T-cell (primary cell): ENCODE measurements at regions not wholly inside any gene's neighbourhood (a gene's known extent, or its start where the extent isn't known, plus 50 kb on each side); places are given as distances from the start of the nearest gene placed in this dataset.

Experiments used
- ATAC-seq, 4 experiments: fragments of 200-7000 bp in 3 of 4; fragments of 150-1000 bp in 1 of 4; cut with Tn5 transposase; replicated peaks in 1 of 4; 1 replicate in 3 of 4; 2 replicates in 1 of 4; pipeline ENCODE4 v1.10.0; 2021; ENCODE audit warnings: moderate library complexity in 3 of 4, mild to moderate bottlenecking in 2 of 4, moderate number of reproducible peaks in 1 of 4
- CTCF ChIA-PET, 2 donors: fragments of 300-600 bp; sonication (Branson Sonifier 250); formaldehyde crosslinking; loops; one replicate each; lab custom pipeline; 2022; ENCODE audit warnings: antibody characterized with exemption in 2 of 2; lab: Charles Lee
- POLR2A ChIA-PET, 2 donors: fragments of 300-600 bp; sonication (Branson Sonifier 250); formaldehyde crosslinking; loops; one replicate each; lab custom pipeline; 2022; ENCODE audit warnings: antibody characterized with exemption in 2 of 2; lab: Charles Lee
- DNase-seq, 35 experiments: peaks; one replicate each; pipeline versions ENCODE4 v3.0.0 to v3.0.0-alpha.2; 2013 to 2023
- H3K27ac ChIP-seq: one replicate; pipeline ENCODE4 v1.5.1; 2013; ENCODE audit warnings: low read length
- H3K27me3 ChIP-seq, 2 experiments: replicated peaks in 1 of 2; 1 replicate in 1 of 2; 2 replicates in 1 of 2; pipeline versions ENCODE4 v1.6.1 to v1.7.0; 2013; ENCODE audit warnings: low read length in 1 of 2, mixed read lengths in 1 of 2; ENCODE audit not compliant: control insufficient read depth in 2 of 2, insufficient read depth in 2 of 2; ENCODE audit errors: extremely low read depth in 1 of 2
- H3K36me3 ChIP-seq, 2 donors: 1 replicate in 1 of 2; 2 replicates in 1 of 2; pipeline versions ENCODE4 v1.6.1 to v1.7.0; 2013; ENCODE audit warnings: low read length in 1 of 2; ENCODE audit not compliant: control insufficient read depth in 2 of 2, insufficient read depth in 1 of 2; ENCODE audit errors: extremely low read depth in 1 of 2
- H3K4me1 ChIP-seq, 2 experiments: 1 replicate in 1 of 2; 2 replicates in 1 of 2; pipeline versions ENCODE4 v1.6.1 to v1.7.0; 2013; ENCODE audit warnings: low read length in 2 of 2, mixed read lengths in 1 of 2; ENCODE audit not compliant: insufficient read depth in 2 of 2, control insufficient read depth in 1 of 2; ENCODE audit errors: extremely low read depth in 1 of 2
- H3K4me3 ChIP-seq, 2 donors: 1 replicate in 1 of 2; 2 replicates in 1 of 2; pipeline versions ENCODE4 v1.5.1 to v1.7.0; 2013; ENCODE audit warnings: mild to moderate bottlenecking in 2 of 2, low read length in 1 of 2, moderate library complexity in 1 of 2; ENCODE audit not compliant: control insufficient read depth in 1 of 2; ENCODE audit errors: extremely low read depth in 1 of 2
- H3K9me3 ChIP-seq: 2 replicates; pipeline ENCODE4 v1.7.0; 2013
- H3K27ac Mint-ChIP-seq, 2 donors: one replicate each; pipeline ENCODE4 v1.8.0; 2020 to 2021; ENCODE audit warnings: mild to moderate bottlenecking in 2 of 2, mixed read lengths in 2 of 2
- H3K27me3 Mint-ChIP-seq, 2 donors: one replicate each; pipeline ENCODE4 v1.8.0; 2021 to 2022; ENCODE audit warnings: mixed read lengths in 2 of 2
- H3K36me3 Mint-ChIP-seq: one replicate; pipeline ENCODE4 v1.8.0; 2021; ENCODE audit warnings: mixed read lengths
- H3K4me1 Mint-ChIP-seq, 3 donors: one replicate each; pipeline ENCODE4 v1.8.0; 2020 to 2022; ENCODE audit warnings: mixed read lengths in 3 of 3, mild to moderate bottlenecking in 1 of 3
- H3K4me3 Mint-ChIP-seq, 3 donors: one replicate each; pipeline ENCODE4 v1.8.0; 2020 to 2022; ENCODE audit warnings: mild to moderate bottlenecking in 3 of 3, mixed read lengths in 3 of 3, moderate library complexity in 3 of 3
- H3K9me3 Mint-ChIP-seq, 3 donors: one replicate each; pipeline ENCODE4 v1.8.0; 2020 to 2022; ENCODE audit warnings: mixed read lengths in 3 of 3
- WGBS: methylation state at CpG from one replicate; pipeline ENCODE4 v1.1.5; 2013; ENCODE audit warnings: missing lambda C conversion rate; ENCODE audit not compliant: insufficient coverage; 5-methylcytosine and 5-hydroxymethylcytosine counted together

GRCh38 chr13:79229761-79230160 is 176.3 kb downstream of the RBM26 start:
- H3K4me1 ChIP-seq: no peaks in the 10 kb centered on the region
- Mint-ChIP-seq H3K4me3 (no peak overlapping the region), H3K9me3 (no peaks in the 10 kb centered on the region), H3K27ac (no peak overlapping the region), H3K36me3 (no peaks in the 10 kb centered on the region), H3K4me1 (no peaks in the 10 kb centered on the region), H3K27me3 (peaks cover 3% of the 10 kb centered on the region in 2 donors)
- DNase-seq (no peak), ATAC-seq (no peak)
- H3K4me3 ChIP-seq: no peak overlapping the region
- ChIA-PET CTCF (no interaction called here), POLR2A (no interaction called here)
- no peaks in the 10 kb centered on the region for H3K27me3 ChIP-seq
- H3K36me3 ChIP-seq: no peaks in the 10 kb centered on the region
- no peaks in the 10 kb centered on the region for H3K9me3 ChIP-seq
- H3K27ac ChIP-seq: no peak overlapping the region
- no CpG with 5 or more reads among the region's 4 CpGs for whole genome bisulfite sequencing

GRCh38 chr13:79228972-79229371 is 177.1 kb downstream of the RBM26 start:
- H3K4me1 Mint-ChIP-seq: no peaks in the 10 kb centered on the region
- no peak overlapping the region for H3K4me3 Mint-ChIP-seq
- DNase-seq (no peak), ATAC-seq (no peak)
- ChIA-PET POLR2A (no interaction called here), CTCF (interaction anchor here in 1 of 2 donors (0.6 kb wide), 1 partner anchor 180 kb away, joined by 3 read pairs; no protein-coding TSS in a partner anchor)
- H3K36me3 Mint-ChIP-seq: no peaks in the 10 kb centered on the region
- H3K27ac ChIP-seq: no peak overlapping the region
- no peaks in the 10 kb centered on the region for H3K9me3 Mint-ChIP-seq
- no peaks in the 10 kb centered on the region for H3K27me3 ChIP-seq
- H3K27ac Mint-ChIP-seq: no peak overlapping the region
- H3K36me3 ChIP-seq: no peaks in the 10 kb centered on the region
- 82% methylated on average over 2 of the region's 5 CpGs for WGBS
- H3K4me3 ChIP-seq: no peak overlapping the region
- H3K4me1 ChIP-seq: no peaks in the 10 kb centered on the region
- H3K9me3 ChIP-seq: no peaks in the 10 kb centered on the region
- peaks cover 3 to 11% of the 10 kb centered on the region in 2 donors for H3K27me3 Mint-ChIP-seq

- H3K4me1 Mint-ChIP-seq: no peaks in the 10 kb centered on the region
- no peaks in the 10 kb centered on the region for H3K9me3 Mint-ChIP-seq
- Histone ChIP-seq H3K4me3 (no peak overlapping the region), H3K27ac (no peak overlapping the region), H3K27me3 (peaks cover 0 to 3% of the 10 kb centered on the region in 2 experiments), H3K36me3 (no peaks in the 10 kb centered on the region), H3K9me3 (no peaks in the 10 kb centered on the region), H3K4me1 (no peaks in the 10 kb centered on the region)
- POLR2A ChIA-PET: no interaction called here
- no peaks in the 10 kb centered on the region for H3K36me3 Mint-ChIP-seq
- WGBS: no CpG with 5 or more reads among the region's 2 CpGs
- ATAC-seq (no peak), DNase-seq (no peak)
- peaks cover 15 to 21% of the 10 kb centered on the region in 2 donors for H3K27me3 Mint-ChIP-seq
- H3K27ac Mint-ChIP-seq: no peak overlapping the region
- CTCF ChIA-PET: interaction anchor here in 1 of 2 donors (1.0 kb wide), 1 partner anchor 25 kb away, joined by 3 read pairs; no protein-coding TSS in a partner anchor
- H3K4me3 Mint-ChIP-seq: no peak overlapping the region
Measured at GRCh38 chr13:79227418-79227817, 178.6 kb downstream of the RBM26 start.

GRCh38 chr13:79226938-79227337 is 179.1 kb downstream of the RBM26 start:
- H3K27me3 ChIP-seq: peaks cover 0 to 3% of the 10 kb centered on the region in 2 experiments
- 88% methylated on average over 6 of the region's 7 CpGs for WGBS
- ChIA-PET CTCF (interaction anchor here in 1 of 2 donors (1.0 kb wide), 1 partner anchor 25 kb away, joined by 3 read pairs; no protein-coding TSS in a partner anchor), POLR2A (no interaction called here)
- no peak overlapping the region for H3K27ac ChIP-seq
- Mint-ChIP-seq H3K27ac (no peak overlapping the region), H3K4me3 (no peak overlapping the region), H3K9me3 (no peaks in the 10 kb centered on the region), H3K4me1 (no peaks in the 10 kb centered on the region), H3K36me3 (no peaks in the 10 kb centered on the region), H3K27me3 (peaks cover 15 to 24% of the 10 kb centered on the region in 2 donors)
- no peaks in the 10 kb centered on the region for H3K4me1 ChIP-seq
- ATAC-seq (no peak), DNase-seq (no peak)
- no peaks in the 10 kb centered on the region for H3K36me3 ChIP-seq
- H3K4me3 ChIP-seq: no peak overlapping the region
- no peaks in the 10 kb centered on the region for H3K9me3 ChIP-seq

GRCh38 chr13:79226250-79226649 is 179.8 kb downstream of the RBM26 start:
- H3K27ac Mint-ChIP-seq: no peak overlapping the region
- H3K9me3 Mint-ChIP-seq: no peaks in the 10 kb centered on the region
- 69% methylated on average over 3 of the region's 8 CpGs for WGBS
- H3K36me3 Mint-ChIP-seq: no peaks in the 10 kb centered on the region
- no peaks in the 10 kb centered on the region for H3K4me1 Mint-ChIP-seq
- DNase-seq (no peak), ATAC-seq (no peak)
- H3K27me3 ChIP-seq: peaks cover 0 to 3% of the 10 kb centered on the region in 2 experiments
- no peaks in the 10 kb centered on the region for H3K36me3 ChIP-seq
- CTCF ChIA-PET: no interaction called here
- H3K27me3 Mint-ChIP-seq: peaks cover 15 to 24% of the 10 kb centered on the region in 2 donors
- POLR2A ChIA-PET: no interaction called here
- H3K4me1 ChIP-seq: no peaks in the 10 kb centered on the region
- H3K27ac ChIP-seq: no peak overlapping the region
- no peak overlapping the region for H3K4me3 Mint-ChIP-seq
- no peaks in the 10 kb centered on the region for H3K9me3 ChIP-seq
- no peak overlapping the region for H3K4me3 ChIP-seq

GRCh38 chr13:79225487-79226232 is 180.4 kb downstream of the RBM26 start:
- H3K9me3 Mint-ChIP-seq: no peaks in the 10 kb centered on the region
- Histone ChIP-seq H3K4me3 (no peak overlapping the region), H3K9me3 (no peaks in the 10 kb centered on the region), H3K27me3 (peaks cover 0 to 3% of the 10 kb centered on the region in 2 experiments), H3K36me3 (no peaks in the 10 kb centered on the region), H3K27ac (no peak overlapping the region), H3K4me1 (no peaks in the 10 kb centered on the region)
- H3K36me3 Mint-ChIP-seq: no peaks in the 10 kb centered on the region
- WGBS: 62% methylated on average over 4 of the region's 5 CpGs
- no peaks in the 10 kb centered on the region for H3K4me1 Mint-ChIP-seq
- POLR2A ChIA-PET: interaction anchor here in 1 of 2 donors (0.5 kb wide), 1 partner anchor 15 kb away, joined by 9 read pairs; no protein-coding TSS in a partner anchor
- no peak for ATAC-seq
- H3K4me3 Mint-ChIP-seq: no peak overlapping the region
- DNase-seq: no peak
- H3K27me3 Mint-ChIP-seq: peaks cover 15 to 24% of the 10 kb centered on the region in 2 donors
- H3K27ac Mint-ChIP-seq: no peak overlapping the region
- CTCF ChIA-PET: no interaction called here
